GM18951 (cell line): ENCODE measurements at regions not wholly inside any gene's neighbourhood (a gene's known extent, or its start where the extent isn't known, plus 50 kb on each side); places are given as distances from the start of the nearest gene placed in this dataset.

ENCODE experiments used
- POLR2A ChIP-seq: IDR thresholded peaks from 4 replicates; pipeline ENCODE4 v1.6.1; 2011; ENCODE audit warnings: mild to moderate bottlenecking; ENCODE audit not compliant: insufficient read length, insufficient read depth; ENCODE audit errors: extremely low read depth
- in situ Hi-C: fragments of 300-500 bp; cut with MboI; formaldehyde crosslinking; loops from one replicate; pipeline ENCODE4 v1.12.0; 2022; ENCODE audit warnings: low sequenced_read_pairs, mixed read lengths, inconsistent platforms; ENCODE audit not compliant: unreplicated experiment

DNA sequence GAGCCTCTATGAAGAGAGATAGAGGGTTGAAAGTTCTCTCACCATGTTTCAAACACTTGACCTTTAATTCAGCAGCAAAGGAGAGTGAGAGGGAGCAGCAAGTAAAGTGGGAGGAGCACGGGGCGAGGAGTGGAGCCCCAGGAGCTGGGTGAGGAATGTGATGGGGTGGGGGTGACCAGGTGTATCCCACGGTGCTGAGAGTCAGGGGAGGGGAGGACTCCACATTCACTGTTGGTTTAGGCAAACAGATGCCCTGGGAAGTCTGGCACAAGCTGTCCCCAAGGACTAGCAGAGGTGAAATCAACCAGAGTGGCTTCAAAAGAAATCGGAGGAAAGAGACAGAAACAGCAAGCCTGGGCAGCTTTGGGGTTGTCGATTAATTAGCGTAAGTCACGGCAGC, 101.8 kb upstream of the PITRM1 start:
- in situ Hi-C loops: no loop called here
- no peak for TF ChIP-seq POLR2A

DNA sequence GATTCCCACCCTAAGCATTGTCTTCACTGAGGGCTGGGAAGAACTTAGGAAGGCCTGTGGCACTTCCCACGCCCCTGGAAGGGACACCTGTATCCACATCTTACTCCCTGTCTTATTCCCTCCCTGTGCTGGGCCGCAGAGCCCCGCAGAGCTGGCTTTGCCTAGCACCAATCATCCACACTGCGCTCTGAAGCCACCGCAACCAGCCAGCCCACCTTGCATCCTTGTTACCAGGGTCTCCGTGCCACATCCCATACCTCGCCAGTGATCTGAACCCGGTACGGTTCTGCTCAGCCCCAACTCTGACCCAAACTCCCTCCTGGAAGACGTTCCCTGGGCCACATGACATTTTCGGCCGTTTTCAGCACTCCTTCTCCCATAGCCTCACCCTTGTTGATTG, 101.4 kb upstream of the PITRM1 start:
- in situ Hi-C loops: no loop called here
- no peak for TF ChIP-seq POLR2A

DNA sequence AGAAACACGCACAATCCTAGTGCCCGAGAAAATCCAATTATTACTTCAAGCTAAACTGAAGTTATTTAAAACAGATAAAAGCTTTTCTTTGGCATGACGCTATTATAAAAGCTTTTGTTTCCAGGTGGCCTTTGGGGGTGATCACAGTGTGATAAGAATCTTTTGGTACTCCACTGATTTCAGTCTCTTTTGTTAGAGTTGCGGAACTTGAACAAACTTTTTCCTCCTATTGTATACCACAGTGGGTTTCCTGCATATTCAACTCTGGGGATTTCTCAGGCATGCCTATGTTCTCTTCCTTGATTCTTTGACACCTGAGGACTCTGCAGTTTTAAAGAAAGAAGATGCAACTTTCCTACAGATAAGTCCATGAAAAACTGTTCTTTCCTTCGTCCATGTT, 99.7 kb upstream of the PITRM1 start:
- in situ Hi-C loops: no loop called here
- no peak for TF ChIP-seq POLR2A

DNA sequence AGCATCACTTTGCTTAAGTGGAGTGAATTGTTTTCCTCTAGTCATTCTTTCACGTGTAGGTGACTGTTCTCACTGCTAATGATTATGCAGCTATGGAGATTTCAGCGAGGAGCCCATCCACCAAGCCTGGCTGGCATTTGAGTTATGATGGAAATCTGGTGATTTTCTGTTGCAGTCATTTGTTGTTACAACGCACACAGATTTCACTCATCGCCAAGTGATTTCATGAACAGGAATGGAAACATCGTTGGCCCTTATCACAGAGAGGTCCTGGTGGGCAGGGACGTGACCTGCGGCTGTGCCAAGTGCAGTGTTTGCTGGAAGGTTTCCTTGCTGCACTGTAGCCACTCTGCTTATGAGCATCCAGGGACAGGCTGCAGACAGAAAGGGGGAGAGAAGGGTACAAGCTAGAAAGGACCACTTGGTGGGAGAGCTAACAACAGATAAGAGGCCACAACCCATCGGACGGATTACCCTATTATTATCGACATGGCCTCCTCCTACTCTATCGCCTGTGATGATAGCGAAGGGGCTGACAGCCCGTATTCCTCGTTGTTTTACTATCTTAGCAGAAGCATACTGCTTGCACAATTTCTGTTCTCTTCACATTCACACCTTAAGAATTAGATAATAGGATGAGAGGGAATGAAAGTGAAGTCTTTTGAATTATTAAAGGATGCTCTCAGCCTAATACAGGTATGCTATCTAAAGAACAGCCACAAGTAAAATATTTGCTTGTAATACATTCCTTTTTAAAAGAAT, 99.0 kb upstream of the PITRM1 start:
- in situ Hi-C loops: no loop called here
- TF ChIP-seq POLR2A: no peak

DNA sequence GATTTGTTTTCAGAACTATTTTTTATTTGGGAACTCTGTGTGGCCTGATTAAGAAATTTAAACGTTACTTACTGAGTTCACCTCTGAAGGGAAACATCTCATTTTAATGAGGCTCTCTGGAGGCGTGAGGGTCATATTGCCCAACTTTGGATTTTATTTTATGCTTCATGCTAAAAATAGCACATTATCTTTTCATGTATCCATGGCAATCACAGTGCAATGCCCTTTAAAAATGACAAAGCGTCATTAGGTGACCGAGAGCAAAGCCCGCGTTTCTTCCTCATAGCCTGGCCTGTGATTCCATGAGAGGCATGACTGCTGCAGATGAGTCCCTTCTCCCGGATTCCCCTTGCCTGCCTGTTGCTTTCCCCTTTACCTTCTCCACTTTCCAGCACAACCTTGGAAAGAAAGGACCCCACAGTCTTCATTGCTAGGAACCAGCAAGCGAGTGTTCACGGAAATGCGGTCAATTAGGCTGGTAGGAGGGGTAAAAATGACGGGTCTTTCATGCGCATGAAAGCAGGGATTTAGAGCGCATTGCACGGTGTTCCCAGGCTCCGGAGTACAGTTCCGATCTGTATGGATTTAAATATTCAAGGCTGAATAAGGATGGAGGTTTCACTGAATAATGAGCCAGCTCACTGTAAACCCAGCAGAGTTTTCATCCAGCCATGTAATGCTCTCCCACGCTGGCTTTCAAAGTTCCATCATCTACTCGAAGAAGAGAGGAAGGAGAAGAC, 98.2 kb upstream of the PITRM1 start:
- in situ Hi-C loops: no loop called here

DNA sequence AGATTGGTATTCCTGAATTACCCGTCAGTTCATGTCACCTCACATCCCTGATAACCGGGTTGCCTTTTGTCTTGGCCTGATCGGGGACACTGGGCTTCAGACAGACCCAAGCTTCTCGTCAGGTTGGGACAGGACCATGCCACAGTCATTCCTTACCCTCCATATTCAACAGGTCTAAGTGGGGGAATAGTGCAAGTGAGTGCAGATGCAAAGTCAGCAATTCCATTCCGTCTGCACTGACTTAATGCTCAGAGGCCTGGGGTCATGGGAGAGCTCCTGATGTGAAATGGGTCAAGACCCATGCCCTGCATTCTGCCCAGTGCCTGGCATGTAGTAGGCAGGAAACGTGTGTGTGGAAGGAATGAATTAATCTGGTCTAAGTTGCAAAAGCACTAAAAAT, 95.4 kb upstream of the PITRM1 start:
- in situ Hi-C loops: no loop called here
- TF ChIP-seq POLR2A: no peak

More for the DNA sequence above, 98.2 kb upstream of the PITRM1 start:
- no peak for TF ChIP-seq POLR2A

DNA sequence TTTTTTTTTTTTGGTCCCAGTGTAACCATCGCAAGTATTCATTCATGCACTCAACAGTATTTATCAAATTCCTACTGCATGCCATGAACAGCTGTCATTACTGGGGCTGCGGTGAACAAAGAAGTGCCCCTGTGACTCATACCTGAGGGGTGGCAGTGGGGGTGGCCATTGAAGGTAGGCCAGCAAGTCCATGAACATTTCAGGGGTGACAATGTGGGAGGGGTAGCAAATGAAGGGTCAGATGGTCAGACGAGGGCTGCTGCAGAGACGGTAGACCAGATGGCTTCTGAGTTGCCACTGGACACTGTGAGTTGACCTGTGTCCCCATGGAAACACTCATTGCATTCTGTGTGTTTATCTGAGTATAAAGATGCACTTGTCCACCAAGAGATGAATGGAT, 92.5 kb upstream of the PITRM1 start:
- no peak for TF ChIP-seq POLR2A
- in situ Hi-C loops: no loop called here

DNA sequence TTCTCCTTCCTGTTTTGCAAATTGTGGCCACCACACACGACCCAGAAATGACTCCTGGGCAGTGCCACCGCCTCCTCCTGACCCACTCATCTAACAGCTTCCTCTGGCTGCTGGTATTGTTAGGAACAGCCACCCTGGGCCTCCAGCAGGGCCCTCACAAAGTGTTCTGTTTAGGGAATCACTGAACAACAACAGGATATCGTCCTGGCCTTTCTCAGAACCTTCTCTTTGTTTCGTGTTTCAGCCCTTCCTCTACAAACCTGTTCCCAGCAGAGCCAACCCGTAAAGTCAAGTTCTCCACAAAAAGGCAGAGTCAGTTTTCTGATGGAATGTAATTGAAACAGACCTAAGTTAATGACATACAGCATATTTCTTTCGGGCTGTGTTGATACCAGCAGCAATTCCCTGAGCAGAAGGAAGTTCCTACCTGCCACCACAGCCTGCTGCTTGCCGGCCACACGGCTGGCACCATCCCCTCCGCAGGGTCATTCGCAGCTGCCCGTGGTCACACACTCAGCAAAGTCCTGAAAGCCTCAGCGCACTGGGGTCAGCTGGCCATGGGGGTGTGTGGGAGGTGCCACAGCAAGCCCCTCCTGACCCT, 91.7 kb upstream of the PITRM1 start:
- no peak for TF ChIP-seq POLR2A
- in situ Hi-C loops: no loop called here

DNA sequence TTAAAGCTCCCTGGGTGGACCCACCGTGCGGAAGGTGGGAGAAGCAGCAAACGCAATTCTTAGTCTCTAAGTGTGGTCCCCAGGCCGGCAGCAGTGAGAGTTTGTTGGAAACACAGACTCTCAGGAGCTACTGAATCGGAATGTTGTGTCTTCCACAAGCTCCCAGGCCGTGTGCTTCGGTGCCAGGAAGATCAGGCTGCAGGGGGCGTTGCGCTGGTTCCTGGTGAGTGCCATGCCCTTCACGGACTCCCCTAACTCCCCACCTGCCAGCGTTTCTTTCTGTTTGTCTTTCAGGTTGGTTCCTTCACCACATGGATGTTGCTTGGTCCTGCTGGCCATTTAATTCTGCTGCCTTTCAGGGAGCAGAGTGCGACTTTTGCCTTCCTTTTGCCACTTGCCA, 91.2 kb upstream of the PITRM1 start:
- in situ Hi-C loops: no loop called here
- no peak for TF ChIP-seq POLR2A

DNA sequence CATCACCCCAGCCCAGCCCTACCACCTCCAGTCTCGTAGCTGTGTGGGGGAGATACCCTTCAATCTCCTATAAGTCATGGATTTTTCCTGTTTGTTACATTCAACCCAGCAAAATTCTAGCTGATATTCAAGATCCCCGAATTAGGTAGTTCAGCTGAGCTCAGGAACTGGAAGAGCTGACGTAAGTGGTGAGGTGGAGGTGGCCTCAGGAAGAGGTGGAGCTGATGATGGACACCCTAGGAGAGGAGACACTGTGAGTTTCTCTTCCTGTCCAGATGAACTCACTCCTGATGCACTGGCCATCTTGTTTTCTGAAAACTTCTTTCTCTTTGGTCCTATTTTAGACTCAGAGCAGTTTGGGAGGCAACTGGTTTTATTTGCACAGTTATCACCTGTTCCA, 90.5 kb upstream of the PITRM1 start:
- in situ Hi-C loops: no loop called here
- no peak for TF ChIP-seq POLR2A

DNA sequence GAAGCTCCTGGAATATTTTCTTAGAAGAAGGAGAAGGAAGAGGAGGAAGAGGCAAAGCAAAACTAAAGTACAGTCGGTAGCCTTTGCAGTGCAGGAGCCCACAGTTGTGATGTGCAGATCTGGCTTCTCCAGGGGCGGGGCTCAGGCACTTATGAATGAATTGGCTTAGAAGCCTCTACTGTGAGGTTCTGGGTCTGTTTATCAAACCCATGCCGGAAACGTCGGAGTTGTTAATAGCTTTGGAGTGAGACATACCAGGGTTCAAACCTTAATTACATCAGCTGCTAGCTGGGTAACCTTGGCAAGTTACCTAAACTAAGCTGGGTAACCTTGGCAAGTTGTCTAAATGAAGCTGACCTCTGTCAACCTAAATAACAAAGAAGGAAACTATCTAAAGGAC, 89.3 kb upstream of the PITRM1 start:
- no peak for TF ChIP-seq POLR2A
- in situ Hi-C loops: no loop called here

DNA sequence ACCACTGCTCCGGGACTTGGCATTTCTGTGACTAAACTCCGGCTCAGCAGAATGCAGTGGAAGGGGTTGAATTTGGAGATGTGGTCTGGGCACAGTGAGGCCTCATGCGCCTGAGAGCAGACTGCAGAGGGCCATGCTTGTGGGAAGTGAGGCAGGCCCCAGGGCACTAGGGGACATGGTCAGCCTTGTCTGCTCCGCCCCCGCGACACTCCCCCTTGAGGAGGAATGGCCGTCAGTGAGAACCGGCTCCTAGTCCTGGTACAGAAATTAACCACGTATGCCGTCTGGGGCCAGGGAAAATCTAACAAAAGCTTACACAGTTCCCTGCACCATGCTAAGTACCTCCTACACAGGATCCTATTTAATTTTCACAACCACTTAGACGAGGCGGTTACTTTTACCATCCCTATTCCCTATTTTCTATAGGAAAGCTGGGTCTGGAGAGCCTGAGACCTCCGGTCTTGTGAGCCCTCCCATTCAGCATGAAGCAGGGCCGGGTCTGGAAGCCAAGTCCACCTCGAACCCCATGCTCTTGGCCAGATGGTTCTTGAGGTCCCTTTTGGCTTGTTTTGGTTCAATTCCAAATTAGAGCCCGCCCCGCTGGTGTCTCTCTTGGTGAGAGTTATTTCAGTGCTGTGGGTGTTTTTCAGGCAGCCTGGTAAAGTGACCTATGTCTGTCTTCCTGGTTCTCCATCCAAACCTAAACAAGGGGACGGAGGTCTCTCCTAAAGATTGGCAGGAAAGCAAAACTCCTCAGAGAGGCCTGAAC, 87.7 kb upstream of the PITRM1 start:
- no peak for TF ChIP-seq POLR2A
- in situ Hi-C loops: no loop called here

DNA sequence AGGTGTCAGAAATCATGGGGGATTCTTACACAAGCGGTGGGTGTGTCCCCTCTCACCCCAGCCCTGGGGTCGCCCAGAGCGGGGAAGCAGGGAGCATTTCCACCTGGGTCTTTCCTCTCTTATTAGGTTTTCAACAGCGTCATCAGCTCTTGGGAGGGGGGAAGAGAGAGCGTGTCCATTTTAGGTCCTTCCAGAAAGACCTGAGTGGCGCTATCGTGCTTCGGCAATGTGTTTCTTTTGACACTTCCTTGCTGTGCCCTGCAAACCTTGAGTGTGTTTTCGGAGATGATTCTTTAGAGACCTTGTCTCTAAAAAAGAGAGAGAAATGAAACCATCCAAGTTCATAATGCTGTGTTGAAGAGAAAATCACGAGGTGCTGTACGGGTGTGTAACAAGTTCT, 86.9 kb upstream of the PITRM1 start:
- in situ Hi-C loops: no loop called here
- TF ChIP-seq POLR2A: no peak
